ENCODE measurements at regions not wholly inside any gene's neighbourhood (a gene's known extent, or its start where the extent isn't known, plus 50 kb on each side); places are given as distances from the start of the nearest gene placed in this dataset.

GRCh38 chr14:55734731-55735130 lies 154.7 kb downstream of the KTN1 start:
- no peak for TF ChIP-seq CTCF (IDR thresholded peaks at IDR 0.05; ENCODE audit: control insufficient read depth, insufficient read depth, low read depth, low read length, missing control alignments)
- no peak overlapping the region for H3K4me3 ChIP-seq (ENCODE audit: control insufficient read depth, low read depth, low read length)
- no peak for DNase-seq (ENCODE audit: low read depth)

GRCh38 chr14:55739967-55740648 lies 160.1 kb downstream of the KTN1 start:
- no peak for TF ChIP-seq CTCF (IDR thresholded peaks at IDR 0.05; ENCODE audit: control insufficient read depth, insufficient read depth, low read depth, low read length, missing control alignments)
- DNase-seq (ENCODE audit: low read depth) = no peak
- no peak overlapping the region for H3K4me3 ChIP-seq (ENCODE audit: control insufficient read depth, low read depth, low read length)

GRCh38 chr14:55740649-55740989 lies 160.6 kb downstream of the KTN1 start:
- no peak overlapping the region for H3K4me3 ChIP-seq (ENCODE audit: control insufficient read depth, low read depth, low read length)
- no peak for DNase-seq (ENCODE audit: low read depth)
- no peak for TF ChIP-seq CTCF (IDR thresholded peaks at IDR 0.05; ENCODE audit: control insufficient read depth, insufficient read depth, low read depth, low read length, missing control alignments)

GRCh38 chr14:55741240-55741639 lies 161.2 kb downstream of the KTN1 start:
- no peak for DNase-seq (ENCODE audit: low read depth)
- TF ChIP-seq CTCF (IDR thresholded peaks at IDR 0.05; ENCODE audit: control insufficient read depth, insufficient read depth, low read depth, low read length, missing control alignments) = no peak
- H3K4me3 ChIP-seq (ENCODE audit: control insufficient read depth, low read depth, low read length) = no peak overlapping the region

GRCh38 chr14:55743551-55743950 lies 163.5 kb downstream of the KTN1 start:
- H3K4me3 ChIP-seq (ENCODE audit: control insufficient read depth, low read depth, low read length) = no peak overlapping the region
- no peak for TF ChIP-seq CTCF (IDR thresholded peaks at IDR 0.05; ENCODE audit: control insufficient read depth, insufficient read depth, low read depth, low read length, missing control alignments)
- no peak for DNase-seq (ENCODE audit: low read depth)

- TF ChIP-seq CTCF (IDR thresholded peaks at IDR 0.05; ENCODE audit: control insufficient read depth, insufficient read depth, low read depth, low read length, missing control alignments) = no peak
- DNase-seq (ENCODE audit: low read depth) = no peak
- H3K4me3 ChIP-seq (ENCODE audit: control insufficient read depth, low read depth, low read length) = no peak overlapping the region
Observed at GRCh38 chr14:55744321-55744720, 164.3 kb downstream of the KTN1 start.

- no peak for DNase-seq (ENCODE audit: low read depth)
- no peak overlapping the region for H3K4me3 ChIP-seq (ENCODE audit: control insufficient read depth, low read depth, low read length)
- no peak for TF ChIP-seq CTCF (IDR thresholded peaks at IDR 0.05; ENCODE audit: control insufficient read depth, insufficient read depth, low read depth, low read length, missing control alignments)
Observed at GRCh38 chr14:55745906-55746305, 165.9 kb downstream of the KTN1 start.

Measured in AG09309 (cell line).